AG04449 (cell line): ENCODE measurements at regions not wholly inside any gene's neighbourhood (a gene's known extent, or its start where the extent isn't known, plus 50 kb on each side); places are given as distances from the start of the nearest gene placed in this dataset.

Source experiments
- CTCF ChIA-PET: fragments of 350-600 bp; formaldehyde crosslinking; extraction: SDS; loops from one replicate; lab custom pipeline; 2021; ENCODE audit warnings: antibody characterized with exemption; lab: Yijun Ruan, JAX
- POLR2A ChIA-PET: fragments of 400-600, 350-600 bp; formaldehyde crosslinking; extraction: SDS; loops from one replicate; lab custom pipeline; 2020; ENCODE audit warnings: antibody characterized with exemption, inconsistent platforms; lab: Yijun Ruan, JAX
- DNase-seq: peaks from one replicate; pipeline ENCODE4 v3.0.0-alpha.2; 2010; ENCODE audit warnings: low read depth, low spot score
- H3K4me3 ChIP-seq: 2 replicates; pipeline ENCODE4 v1.5.1; 2011; ENCODE audit warnings: low read depth, mild to moderate bottlenecking, control low read depth, low read length
- TF ChIP-seq, protein P1 (sequence below): IDR thresholded peaks from one replicate; pipeline ENCODE4 v1.5.1; 2011; ENCODE audit warnings: mild to moderate bottlenecking, moderate library complexity, low read length, control low read depth, inconsistent platforms; ENCODE audit not compliant: insufficient read depth; ENCODE audit errors: missing control alignments

DNA sequence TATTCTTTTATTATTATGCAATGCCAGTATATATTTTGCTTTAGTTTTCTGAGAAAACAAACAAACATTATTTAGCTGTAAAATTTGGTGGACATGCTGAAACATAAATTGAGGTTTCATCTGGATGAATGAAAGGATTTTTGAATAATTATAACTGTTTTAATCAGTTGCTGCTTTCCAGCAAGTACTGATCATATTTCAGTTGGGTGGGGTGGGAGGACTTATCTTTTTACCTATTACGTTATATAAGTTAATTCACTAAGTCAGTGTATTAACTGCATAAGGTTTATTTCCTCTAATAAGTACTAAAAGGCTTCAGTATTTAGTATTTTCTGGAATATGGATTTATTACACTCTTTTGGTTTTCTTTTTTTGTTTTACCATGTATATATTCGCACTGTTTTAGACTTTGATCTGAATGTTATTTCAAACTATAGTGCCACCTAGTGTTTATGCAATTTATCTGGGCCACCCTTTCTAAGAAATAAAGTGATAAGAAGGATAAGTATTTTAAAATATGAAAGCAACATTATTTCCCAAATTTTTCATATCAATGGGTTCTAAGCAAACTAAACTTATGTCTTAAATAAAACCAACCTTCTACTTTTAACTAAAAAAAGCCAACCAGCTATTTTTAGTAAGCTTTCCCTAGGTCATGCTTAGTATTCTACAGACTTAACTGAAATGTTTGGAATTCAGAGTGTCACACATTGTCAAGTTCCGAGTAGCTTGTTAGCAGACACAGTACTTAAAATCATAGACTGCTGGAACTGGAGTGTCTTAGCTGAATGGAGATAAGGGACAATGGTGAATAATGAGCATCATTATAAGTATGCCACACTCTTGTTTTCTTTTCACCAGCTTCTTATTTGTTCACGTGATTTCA, 105.4 kb upstream of the MCHR2 start:
- TF ChIP-seq, protein P1, sequence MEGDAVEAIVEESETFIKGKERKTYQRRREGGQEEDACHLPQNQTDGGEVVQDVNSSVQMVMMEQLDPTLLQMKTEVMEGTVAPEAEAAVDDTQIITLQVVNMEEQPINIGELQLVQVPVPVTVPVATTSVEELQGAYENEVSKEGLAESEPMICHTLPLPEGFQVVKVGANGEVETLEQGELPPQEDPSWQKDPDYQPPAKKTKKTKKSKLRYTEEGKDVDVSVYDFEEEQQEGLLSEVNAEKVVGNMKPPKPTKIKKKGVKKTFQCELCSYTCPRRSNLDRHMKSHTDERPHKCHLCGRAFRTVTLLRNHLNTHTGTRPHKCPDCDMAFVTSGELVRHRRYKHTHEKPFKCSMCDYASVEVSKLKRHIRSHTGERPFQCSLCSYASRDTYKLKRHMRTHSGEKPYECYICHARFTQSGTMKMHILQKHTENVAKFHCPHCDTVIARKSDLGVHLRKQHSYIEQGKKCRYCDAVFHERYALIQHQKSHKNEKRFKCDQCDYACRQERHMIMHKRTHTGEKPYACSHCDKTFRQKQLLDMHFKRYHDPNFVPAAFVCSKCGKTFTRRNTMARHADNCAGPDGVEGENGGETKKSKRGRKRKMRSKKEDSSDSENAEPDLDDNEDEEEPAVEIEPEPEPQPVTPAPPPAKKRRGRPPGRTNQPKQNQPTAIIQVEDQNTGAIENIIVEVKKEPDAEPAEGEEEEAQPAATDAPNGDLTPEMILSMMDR, result peak; percentile 31
- DNase-seq, result no peak
- ChIA-PET CTCF (interaction anchor here (0.6 to 6.5 kb wide), 28 partner anchors 8 to 1374 kb away, joined by 3 to 350 read pairs (median 4); partner anchors contain the start of gene MCHR2), POLR2A (no interaction called here)
- no peak overlapping the region for H3K4me3 ChIP-seq

DNA sequence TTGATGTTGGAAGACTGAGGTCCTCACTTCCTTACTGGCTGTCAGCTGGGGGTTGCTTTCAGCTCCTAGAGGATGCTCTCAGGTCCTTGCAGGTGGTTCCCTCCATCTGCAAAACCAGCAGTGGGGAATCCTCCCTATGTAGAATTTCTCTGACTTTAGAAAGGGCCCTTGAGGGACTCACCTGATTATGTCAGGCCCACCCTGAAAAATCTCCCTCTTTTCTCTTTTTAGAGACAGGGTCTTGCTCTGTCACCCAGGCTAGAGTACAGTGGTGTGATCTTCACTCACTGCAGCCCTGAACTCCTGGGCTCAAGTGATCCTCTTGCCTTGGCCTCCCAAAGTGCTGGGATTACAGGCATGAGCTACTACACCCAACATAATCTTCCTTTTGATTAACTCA, 102.9 kb upstream of the MCHR2 start:
- TF ChIP-seq, protein P1, result no peak
- POLR2A ChIA-PET, result no interaction called here
- CTCF ChIA-PET, result interaction anchor here (0.8 to 6.5 kb wide), 10 partner anchors 9 to 567 kb away, joined by 3 to 350 read pairs (median 10); no protein-coding TSS in a partner anchor
- no peak for DNase-seq
- H3K4me3 ChIP-seq, result no peak overlapping the region

DNA sequence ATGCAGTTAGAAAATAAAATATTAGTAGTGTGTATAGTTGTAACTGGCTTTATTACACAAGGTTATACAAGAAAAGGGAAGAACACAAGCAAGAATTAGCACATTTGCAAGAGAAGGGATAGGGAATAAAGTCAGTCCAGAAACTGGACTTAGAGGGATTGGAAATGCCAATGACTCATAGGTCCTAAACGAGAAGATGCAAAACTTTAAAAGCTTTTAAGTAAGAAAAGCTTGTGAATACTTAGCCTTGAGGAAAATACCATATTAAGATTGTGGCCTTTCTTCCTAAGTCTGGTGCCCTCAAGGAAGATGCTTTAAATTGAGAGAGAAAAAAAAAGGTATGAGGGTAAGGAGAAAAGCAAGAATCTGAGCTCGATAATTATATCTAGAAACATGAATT, 102.3 kb upstream of the MCHR2 start:
- POLR2A ChIA-PET, result no interaction called here
- TF ChIP-seq, protein P1, result no peak
- DNase-seq, result no peak
- CTCF ChIA-PET, result interaction anchor here (0.8 to 6.5 kb wide), 10 partner anchors 9 to 226 kb away, joined by 3 to 350 read pairs (median 10); no protein-coding TSS in a partner anchor
- no peak overlapping the region for H3K4me3 ChIP-seq

DNA sequence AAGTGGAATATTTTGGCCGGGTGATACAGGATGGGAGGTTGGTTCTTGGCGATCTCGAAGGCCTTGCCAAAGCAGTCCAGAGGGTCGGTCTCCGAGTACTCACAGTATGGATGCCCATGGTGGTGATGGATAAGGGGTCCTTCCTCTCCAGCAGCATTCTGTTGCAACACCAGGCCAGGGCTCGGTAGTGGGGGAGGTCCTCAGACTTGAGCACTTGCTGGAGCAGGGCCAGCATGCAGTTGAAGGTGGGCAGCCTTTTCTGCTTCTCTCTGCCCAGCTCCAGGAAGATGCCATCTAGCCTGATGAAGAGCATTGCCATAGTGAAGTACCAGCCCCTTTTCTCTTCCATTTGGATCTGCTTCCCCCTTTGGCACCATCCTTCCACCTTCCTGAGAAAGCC, 99.4 kb upstream of the MCHR2 start:
- no peak for DNase-seq
- ChIA-PET CTCF (interaction anchor here (1.5 to 2.8 kb wide), 2 partner anchors 225 to 571 kb away, joined by 3 to 11 read pairs; no protein-coding TSS in a partner anchor), POLR2A (no interaction called here)
- no peak overlapping the region for H3K4me3 ChIP-seq
- TF ChIP-seq, protein P1, result no peak

DNA sequence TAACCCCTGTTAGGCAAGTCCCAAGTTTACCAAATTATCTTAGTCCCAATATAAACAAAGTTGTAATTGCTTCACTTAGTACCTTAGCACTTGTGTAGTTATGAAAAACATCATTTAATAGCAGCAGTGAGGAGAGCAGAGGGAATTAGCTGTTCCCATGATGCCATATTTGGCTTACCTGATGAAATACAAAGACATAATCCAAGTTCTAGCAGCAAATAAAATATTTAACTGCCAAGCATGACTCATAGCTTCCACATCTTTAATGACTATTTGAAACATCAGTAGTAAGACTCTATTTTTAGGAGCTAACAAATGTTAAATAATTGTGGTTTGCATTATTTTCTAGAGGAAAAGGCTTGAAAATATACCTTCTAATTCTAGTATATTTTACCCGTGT, 94.0 kb upstream of the MCHR2 start:
- no peak overlapping the region for H3K4me3 ChIP-seq
- ChIA-PET CTCF (interaction anchor here (0.9 to 10.0 kb wide), 7 partner anchors 10 to 232 kb away, joined by 3 to 123 read pairs (median 4); no protein-coding TSS in a partner anchor), POLR2A (no interaction called here)
- TF ChIP-seq, protein P1, result no peak
- DNase-seq, result peak; percentile 65

DNA sequence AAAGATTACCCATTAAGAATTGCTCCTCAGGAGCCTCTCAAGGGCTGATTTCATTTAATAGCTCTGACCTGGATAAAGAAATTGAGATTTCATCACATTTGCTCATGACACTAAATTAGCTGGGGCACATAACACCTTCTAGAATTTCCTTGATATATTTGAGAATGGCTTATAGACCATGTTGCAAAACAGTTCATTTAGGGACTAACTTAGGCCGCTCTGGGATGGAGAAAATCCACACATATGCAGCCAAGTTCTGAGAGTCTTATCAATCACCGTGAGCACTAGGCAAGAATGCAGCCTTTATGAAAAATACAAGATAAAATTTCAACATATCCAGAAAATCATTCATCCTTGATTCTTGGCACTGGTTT, 91.0 kb upstream of the MCHR2 start:
- POLR2A ChIA-PET, result interaction anchor here (0.6 kb wide), 1 partner anchor 99 kb away, joined by 3 read pairs; no protein-coding TSS in a partner anchor
- CTCF ChIA-PET, result interaction anchor here (3.0 to 10.0 kb wide), 2 partner anchors 14 to 217 kb away, joined by 19 to 123 read pairs; no protein-coding TSS in a partner anchor
- TF ChIP-seq, protein P1, result no peak

More for the DNA sequence above, 91.0 kb upstream of the MCHR2 start:
- DNase-seq, result no peak
- no peak overlapping the region for H3K4me3 ChIP-seq
